ENCODE measurements at regions not wholly inside any gene's neighbourhood (a gene's known extent, or its start where the extent isn't known, plus 50 kb on each side); places are given as distances from the start of the nearest gene placed in this dataset.

DNA sequence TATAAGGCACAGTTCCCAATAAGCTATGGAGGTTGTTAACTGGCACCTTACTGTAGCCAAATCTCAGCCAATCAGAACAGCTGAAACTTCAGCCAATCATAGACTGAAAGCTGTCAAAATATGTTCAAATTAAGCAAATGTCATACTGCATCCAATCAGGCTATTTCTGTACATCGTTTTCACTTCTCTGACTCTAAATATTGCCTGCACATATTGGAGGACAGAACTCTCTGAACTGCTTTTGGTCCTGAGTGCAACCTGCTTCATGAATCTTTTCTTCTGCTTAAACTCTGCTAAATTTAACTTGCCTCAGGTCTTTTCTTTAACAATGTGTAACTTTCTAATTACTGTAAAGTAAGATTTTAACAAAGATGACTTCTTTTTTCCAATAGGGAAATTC is 1198.9 kb upstream of the PCDH7 start:
- no peak for DNase-seq

DNA sequence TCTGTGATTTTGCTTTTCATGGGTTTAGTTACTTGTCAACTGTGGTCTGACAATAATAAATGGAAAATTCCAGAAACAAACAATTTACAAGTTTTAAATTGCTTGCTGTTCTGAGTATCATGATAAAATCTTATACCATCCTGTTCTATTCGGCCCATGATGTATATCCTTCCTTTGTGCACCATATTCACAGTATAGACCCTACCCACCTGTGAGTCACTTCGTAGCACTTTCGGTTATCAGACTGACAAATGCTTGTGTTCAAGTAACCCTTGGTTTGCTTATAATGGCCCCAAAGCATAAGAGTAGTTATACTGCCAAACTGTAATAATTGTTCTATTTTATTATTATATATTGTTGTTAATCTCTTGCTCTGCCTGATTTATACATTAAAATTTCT is 1183.4 kb upstream of the PCDH7 start:
- DNase-seq = no peak

DNA sequence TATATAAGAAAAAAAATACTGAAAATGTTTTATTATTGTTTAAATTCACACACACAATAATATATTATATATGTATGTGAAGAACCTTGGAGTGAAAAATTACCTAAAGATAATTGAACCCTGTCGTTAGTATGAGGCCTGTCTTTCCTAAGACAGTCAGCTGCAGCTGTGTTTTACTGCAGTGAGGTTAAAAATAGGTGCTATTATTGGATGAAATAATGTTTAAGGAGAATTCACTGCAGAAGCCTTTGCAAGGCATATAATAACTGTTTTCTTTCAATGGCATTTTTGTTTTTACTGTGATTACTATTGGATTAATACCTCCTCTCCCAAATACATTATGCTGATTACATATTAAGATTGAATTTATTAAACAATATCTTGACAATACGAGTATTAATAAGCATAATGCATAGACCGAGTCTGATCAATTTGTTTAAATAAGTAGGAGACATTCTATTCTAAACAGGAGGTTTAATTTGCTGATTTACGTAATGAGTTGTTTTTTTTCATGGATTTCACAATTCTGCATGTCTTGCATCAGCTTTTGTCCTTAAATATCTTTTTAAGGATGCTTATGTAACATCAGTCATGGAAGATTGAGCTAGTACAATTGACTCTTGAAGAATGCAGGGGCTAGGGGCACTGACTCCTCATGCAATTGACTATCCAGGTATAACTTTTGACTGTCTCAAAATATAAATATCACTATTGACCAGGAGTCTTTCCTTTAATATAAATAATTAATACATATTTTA is 1181.1 kb upstream of the PCDH7 start:
- DNase-seq = no peak

DNA sequence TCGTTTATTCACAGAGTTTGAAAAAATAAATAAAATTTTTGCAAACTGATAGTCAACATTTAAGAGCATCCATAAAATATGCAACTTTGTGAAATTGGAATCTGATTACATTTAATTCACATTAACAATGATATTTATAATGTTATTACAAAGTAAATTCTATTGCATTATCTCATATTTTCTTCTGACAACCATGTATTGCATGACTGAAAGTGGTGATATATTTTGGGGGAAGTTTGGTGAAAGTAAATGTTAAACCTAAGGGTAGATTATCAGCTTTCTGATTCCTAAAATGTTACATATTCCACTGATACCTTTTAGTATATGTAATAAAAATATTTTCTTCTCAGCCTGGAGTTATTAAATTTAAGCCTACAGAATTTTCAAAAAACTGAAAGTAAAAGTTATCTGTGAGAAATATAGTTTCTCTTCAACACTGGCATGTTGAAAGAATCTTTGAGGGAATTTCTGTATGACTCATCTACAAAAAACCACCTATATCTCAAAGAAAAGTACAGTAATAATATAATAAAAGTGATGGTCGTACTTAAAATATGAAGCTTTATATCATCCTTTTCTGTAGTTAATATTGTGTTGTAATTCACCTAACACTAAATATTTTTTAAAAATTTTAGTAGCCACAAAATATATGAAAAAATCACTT is 1179.6 kb upstream of the PCDH7 start:
- no peak for DNase-seq

DNA sequence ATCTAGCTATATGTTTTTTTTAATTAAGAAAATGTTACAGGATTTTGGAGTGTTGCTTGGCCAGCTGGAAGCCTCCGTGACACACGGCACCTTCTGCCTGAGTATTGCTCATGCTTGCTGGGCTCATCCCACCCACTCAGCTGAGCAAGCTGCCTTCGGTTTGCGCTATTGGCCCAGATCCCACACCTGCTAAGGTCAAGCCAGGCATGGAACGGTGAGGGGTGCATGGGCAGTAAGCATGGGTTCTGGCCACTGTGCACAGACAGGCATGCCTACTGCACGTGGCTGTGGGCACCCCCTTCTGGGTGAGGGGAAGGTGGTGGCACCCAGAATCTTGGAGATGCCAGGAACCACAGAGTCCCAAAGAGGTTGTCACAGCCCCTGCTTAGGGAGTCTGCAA is 1178.4 kb upstream of the PCDH7 start:
- no peak for DNase-seq

DNA sequence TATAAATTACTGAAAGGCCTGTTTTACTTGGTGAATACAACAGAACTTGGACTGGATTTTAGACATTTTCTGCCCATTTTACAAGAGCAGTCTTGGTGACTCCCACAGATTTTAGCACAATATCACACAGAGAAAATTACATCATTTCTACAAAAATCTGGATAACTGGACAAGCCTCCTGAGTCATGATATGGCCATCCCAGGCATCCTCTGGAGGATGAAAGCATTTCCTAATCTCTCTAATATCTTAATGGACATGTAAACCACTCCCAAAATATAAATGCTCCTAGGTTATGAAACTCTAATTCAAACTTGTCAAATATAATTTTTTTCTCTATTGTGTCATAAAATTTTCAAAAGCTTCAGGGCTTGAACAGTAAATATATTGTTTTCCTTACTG is 1170.8 kb upstream of the PCDH7 start:
- DNase-seq = no peak

DNA sequence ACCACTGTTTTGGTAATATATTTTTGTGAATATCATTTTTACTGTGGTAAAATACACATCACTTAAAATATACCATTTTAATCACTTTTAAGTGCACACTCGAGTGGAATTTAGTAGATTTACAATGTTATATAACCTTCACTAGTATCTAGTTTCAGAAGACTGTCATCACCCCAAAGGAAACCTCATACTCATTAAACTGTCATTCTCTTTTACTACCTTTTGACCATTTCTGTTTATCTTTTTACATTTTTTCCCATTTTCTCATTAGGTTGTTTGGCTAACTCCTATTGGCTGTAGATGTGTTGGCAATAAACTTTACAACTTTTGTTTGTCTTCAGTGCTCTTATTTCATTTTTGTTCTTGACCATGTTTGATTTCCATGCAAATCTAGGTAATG is 1168.3 kb upstream of the PCDH7 start:
- no peak for DNase-seq

DNA sequence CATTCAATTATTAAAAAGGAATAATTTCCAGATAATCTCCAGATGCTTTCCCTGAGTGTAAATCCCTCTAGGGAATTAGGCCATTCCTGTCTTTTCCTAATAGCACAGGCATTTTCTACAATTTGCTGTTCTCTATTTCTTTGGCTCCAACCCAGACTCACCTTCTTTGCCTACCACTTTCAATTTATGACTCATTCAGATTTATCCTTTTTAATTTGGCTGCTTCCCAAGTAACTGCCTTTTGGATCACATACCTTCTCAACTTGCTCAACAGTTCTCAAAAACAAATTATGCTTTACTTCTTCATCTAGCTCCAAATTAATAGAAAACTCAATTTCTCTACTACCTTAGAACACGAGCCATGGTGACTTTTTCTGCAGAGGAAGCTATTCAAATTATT is 1166.3 kb upstream of the PCDH7 start:
- DNase-seq = no peak

DNA sequence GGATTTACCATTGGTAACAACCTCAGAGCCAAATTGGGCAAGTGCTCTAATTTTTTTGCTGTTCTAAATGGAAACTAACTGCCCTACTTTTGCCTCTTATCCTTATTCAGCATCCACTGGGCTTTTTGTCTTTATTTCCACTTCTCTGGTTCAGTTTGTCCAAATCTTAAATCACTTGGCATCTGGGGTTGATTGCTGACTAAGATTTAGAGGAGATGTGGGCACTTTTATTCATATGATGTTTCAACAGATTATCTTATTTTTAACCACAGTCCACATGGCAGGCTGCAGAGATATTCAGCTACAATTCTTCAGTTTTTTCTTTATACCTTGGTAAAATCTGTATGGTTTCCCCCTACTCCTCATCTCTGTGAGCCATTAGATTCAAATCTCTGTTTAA is 1161.4 kb upstream of the PCDH7 start:
- no peak for DNase-seq

DNA sequence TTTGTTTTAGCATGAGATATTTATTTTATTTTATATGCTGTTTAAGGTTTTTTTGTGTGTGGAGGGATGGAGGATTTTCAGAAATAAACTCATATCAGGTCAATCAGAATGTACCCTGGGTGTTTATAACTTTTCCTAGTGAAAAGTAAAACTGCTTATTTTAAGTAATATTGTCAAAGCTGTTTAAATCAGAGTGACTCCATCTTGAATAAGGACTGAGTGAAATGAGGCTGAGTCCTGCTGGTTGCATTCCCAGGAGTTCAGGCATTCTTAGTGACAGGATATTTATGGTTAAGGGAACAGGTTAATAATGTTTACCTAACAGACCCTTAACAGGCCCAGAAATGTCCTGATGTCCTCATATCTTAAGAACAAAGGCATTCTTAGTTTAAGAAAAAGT is 1160.9 kb upstream of the PCDH7 start:
- DNase-seq = no peak

DNA sequence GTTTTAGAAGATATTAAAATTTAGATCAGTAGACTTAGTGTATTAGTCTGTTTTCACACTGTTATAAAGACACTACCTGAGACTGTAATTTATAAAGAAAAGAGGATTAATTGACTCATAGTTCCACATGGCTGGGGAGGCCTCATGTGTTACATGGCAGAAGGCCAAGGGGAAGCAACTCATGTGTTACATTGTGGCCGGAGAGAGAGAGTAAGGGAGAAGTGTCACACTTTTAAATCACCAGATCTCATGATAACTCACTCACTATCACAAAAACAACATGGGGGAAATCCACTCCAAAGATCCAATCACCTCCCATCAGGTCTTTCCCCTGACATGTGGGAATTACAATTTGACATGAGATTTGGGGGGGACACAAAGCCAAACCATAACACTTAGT is 1159.7 kb upstream of the PCDH7 start:
- DNase-seq = no peak

DNA sequence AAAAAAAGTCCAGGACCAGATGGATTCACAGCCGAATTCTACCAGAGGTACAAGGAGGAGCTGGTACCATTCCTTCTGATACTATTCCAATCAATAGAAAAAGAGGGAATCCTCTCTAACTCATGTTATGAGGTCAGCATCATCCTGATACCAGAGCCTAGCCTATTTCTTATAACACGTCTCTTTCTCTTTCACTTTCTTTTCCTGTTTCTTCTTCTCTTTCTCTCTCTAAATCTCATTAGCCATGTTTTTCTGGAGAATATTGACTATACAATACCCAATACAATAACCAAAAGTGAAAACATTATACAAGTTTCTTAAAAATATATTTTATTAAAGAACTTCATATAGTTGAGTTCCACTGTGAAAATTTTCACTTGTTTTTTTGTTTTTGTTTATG is 1154.9 kb upstream of the PCDH7 start:
- no peak for DNase-seq

DNA sequence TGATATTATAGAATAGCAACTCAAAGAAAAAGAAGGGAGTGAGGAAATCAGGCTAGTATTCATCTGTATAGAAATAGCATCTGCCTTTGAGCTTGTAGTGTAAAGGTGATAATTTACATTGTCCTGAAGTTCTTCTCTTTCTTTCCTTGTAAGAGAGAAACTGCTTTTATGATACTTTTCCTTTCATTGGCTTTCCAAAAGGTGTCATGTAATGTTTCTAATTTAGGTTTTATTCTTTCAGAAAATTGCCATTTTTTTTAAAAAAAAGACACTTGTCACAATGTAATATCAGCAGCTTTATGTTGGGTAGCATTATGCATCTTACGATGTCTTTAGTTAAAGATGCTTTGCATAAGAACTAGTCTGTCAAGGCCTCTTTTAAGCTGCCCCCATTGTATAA is 1153.8 kb upstream of the PCDH7 start:
- no peak for DNase-seq

DNA sequence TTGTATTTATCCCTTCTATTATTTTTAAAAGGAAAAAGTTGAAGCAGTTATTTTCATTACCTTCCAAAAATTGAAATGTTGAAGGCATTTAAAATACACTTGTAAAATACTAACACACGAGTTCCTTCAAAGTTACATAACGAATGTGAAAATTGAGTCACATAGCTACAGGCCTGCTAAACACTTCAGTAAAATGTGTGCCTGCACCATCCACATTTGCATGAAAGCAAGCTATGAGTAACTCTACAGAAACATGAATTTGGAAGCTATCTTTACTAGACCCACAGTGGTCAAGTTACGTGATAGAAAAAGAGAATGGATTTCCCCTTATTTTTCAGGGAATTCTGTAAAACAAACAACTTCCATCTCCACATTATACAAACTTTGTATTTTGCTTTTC is 1148.8 kb upstream of the PCDH7 start:
- no peak for DNase-seq

DNA sequence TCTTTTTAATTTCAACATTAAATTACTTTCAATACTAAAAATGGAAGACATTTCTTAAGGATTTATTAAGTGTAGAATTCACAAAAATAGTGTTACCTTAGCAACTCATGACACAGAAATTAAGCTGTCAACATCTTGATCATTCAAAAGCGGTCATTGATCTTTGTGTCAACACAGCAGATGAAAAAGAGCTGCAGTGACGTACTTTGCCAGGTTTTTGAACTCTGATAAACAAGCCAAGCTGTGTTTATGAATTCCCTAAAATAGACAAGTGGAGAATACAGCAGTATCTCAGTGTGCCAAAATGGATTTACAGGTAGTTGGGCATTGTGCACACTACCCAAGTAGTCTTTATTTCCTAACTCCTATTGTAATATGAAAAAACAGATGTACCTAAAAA is 1141.8 kb upstream of the PCDH7 start:
- no peak for DNase-seq

DNA sequence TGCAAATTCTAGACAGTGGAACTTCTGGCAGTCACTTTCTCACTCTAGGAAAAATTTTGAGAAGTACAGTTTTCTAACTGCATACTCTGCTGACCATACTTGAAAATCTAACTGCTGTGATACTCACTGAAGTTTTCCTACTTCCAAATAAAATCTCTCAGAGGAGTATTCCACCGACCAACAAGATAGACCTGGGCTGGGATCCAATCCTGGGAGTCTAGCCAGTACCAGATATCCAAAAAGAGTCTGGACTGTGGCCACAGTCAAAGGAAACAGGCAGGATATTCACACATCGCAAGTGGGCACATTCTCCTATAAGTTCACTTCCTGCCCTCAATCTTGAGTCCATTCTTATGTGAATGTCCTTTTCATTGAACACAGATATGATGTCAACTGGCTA is 1138.7 kb upstream of the PCDH7 start:
- DNase-seq = no peak

DNA sequence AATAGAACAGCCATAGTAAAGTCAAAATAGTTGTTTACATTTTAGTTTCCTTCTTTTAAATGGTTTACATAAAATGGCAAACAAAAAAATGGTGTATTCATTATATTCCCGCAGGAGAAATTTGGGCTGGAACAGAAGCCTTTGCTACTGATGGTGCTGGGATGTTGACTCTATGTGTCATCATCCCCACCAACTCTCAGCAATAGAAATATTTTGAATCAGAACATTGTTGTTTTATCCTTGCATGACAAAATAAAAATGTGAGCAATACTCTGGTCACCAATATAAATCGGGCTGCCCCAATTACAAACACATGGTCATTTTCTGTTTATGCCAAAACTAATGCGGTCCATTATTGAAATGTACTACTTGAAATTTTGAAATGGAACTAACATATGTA is 1131.6 kb upstream of the PCDH7 start:
- DNase-seq = no peak

DNA sequence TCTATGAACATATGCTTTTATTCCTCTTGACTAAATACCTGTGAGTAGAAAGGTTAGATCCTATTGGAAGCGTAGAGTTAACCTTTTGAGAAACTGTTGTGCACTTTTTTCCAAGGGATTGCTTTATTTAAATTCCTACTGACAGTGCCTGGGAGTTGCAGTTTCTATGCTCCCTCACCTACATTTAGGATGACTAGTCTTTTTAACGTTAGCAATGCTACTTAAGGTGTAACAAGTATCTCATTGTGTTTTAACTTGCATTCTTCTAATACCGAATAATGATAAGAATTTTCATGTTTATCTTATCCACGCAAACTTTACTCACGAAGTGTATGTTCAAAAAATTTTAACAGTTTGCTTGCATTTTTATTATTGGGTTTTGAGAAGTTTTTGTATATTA is 1123.9 kb upstream of the PCDH7 start:
- no peak for DNase-seq

DNA sequence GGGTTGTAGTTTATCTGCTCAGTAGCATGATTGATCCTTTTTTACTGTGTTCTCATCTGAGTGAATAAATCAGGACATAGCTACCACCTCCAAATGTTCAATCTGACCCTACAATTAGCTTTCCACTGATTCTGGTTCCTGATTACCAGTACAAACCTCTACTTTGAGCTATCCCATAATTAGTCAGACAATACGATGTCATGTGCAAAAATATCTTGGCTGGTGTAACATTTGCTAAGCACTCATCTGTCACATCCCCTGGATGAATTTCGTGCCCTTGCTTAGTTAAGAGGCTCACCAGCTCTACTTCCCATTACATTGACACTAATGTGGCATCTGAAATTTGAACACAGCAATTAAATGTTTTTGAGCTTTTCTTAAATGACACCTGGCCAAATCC is 1101.0 kb upstream of the PCDH7 start:
- no peak for DNase-seq

DNA sequence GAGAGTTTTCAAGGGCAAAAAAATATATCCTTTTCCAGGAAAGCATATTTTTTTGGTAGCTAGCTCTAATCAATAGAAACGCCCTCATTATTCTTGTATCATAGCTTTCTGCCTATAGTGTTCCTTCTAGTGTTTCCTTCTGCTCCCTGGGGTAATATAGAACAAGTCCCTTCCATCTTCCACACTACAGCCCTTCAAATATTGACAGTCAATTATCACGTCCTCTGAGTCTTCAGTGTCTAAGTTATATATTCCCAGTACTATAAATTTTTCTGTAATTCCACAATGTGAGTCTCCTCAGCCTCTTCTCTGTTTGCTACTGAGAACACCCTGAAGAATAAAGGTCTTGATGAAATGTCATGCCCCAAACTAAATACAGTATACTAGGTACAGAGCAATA is 1088.0 kb upstream of the PCDH7 start:
- DNase-seq = no peak

DNA sequence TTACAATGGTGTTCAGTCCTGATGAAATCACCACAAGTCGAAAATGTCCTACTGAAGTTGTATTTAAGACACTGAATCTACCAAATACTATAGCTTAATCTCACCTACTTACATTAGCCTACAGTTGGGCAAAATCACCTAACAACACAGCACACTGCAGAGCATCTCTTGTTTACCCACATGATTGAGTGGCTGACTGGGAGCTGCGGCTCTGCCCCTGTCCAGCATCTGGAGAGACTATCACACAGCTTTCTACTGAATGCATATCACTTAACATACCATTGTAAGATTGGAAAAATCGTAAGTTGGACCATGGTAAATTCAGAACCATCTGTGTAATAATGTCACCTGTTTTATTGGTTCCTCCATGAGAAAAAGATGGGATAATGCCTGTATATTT is 1083.2 kb upstream of the PCDH7 start:
- no peak for DNase-seq

DNA sequence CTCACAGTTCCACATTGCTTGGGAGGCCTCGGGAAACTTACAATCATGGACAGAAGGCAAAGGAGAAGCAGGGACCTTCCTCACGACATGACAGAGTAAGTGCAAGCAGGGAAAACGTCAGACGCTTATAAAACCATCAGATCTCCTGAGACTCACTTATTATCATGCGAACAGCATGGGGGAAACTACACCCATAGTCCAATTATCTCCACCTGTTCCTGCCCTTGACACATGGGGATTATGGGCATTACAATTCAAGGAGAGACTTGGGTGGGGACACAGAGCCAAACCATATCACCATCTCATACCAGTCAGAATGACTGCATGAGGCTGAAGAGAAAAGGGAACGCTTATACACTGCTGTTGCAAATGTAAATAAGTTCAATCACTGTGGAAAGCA is 1066.9 kb upstream of the PCDH7 start:
- no peak for DNase-seq

DNA sequence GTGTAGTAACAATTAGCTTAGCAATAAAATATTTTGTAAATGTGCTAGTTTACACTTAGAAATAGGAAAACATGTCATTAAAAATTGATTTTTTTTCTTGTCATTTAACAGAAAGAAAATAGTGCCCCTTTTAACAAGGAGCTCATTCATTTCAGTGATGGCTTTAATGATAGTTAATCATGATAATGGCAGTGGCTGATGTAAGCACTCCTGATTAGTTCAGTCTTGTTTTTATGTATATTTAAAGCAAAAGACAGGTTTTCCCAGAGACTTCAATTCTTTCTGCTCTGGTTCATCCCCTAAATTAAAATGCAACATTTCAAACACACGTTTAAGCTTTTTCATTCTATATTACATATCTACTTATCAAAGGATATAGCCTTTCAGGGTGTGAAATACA is 1039.5 kb upstream of the PCDH7 start:
- DNase-seq = no peak

DNA sequence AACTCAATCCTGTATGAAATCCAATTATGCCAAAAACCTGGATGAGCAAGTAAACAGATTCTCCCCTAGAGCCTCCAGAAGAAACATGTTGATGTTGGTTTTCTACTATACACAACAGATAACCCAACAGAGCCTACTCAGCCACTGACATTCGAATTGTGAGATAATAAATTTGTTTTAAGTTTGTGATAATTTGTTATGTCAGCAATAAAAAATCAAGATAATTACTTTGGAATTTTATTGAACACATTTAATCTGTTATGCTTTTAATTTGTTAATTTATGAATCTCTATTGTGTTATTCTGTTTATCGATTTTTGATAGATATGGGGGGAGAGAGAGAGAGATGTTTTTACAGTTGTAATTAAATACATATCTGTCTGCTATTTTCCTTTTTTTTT is 1016.1 kb upstream of the PCDH7 start:
- no peak for DNase-seq

DNA sequence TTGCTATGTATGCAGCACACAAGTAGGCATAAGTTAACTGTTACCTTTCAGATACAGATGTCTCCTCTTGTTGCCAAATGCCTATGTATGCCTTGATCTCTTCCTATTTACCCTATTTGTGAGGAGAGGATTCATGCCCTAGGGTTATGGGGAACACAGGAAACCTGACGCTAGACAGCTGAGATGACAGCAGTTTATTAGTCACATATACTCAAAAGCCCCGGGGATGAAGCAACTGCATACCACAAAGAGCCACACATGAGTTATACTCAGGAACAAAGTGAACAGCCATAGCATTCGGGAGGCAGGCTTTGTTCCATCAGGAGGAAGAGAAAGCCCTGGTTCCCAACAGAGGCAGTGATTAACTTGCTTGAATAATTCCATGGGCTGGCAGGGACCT is 1011.7 kb upstream of the PCDH7 start:
- no peak for DNase-seq
